ENCODE measurements at regions not wholly inside any gene's neighbourhood (a gene's known extent, or its start where the extent isn't known, plus 50 kb on each side); places are given as distances from the start of the nearest gene placed in this dataset.

GRCh38 chr5:42989190-42989589 lies 50.9 kb downstream of the ANXA2R start:
- no peak for TF ChIP-seq CTCF (conservative IDR thresholded peaks at IDR 0.05; ENCODE audit: low read depth in 2 of 2)
- no peak for TF ChIP-seq REST (IDR thresholded peaks at IDR 0.05; ENCODE audit: unreplicated experiment)
- no peak for TF ChIP-seq CREB1 (CRISPR knock-in tag; IDR thresholded peaks at IDR 0.05; ENCODE audit: low read depth)

Measured in GM23338 (cell line).